NCI-H345 treated with DMSO at 0.1 percent for 48 hours (cell line): ENCODE measurements at regions not wholly inside any gene's neighbourhood (a gene's known extent, or its start where the extent isn't known, plus 50 kb on each side); places are given as distances from the start of the nearest gene placed in this dataset.
"Not testable (repeated sequence)": the region's sequence is repeated elsewhere in the genome, so short reads cannot be mapped to it uniquely, and the experiment has no call there.

Experiments
- DNase-seq: peaks from one replicate; lab custom pipeline; 2025; ENCODE audit not compliant: unreplicated experiment; lab: John Stamatoyannopoulos, UW

- no peak for DNase-seq
Measured at GRCh38 chr3:105103139-105103538, 263.6 kb upstream of the ALCAM start.

GRCh38 chr3:105108823-105109222 lies 257.9 kb upstream of the ALCAM start:
- no peak for DNase-seq

- DNase-seq, result no peak
Measured at GRCh38 chr3:105118905-105119304, 247.8 kb upstream of the ALCAM start.

GRCh38 chr3:105119801-105120340 lies 246.8 kb upstream of the ALCAM start:
- no peak for DNase-seq

- no peak for DNase-seq
Measured at GRCh38 chr3:105130911-105131310, 235.8 kb upstream of the ALCAM start.

- DNase-seq, result no peak
Measured at GRCh38 chr3:105137911-105138310, 228.8 kb upstream of the ALCAM start.

- DNase-seq, result no peak
Measured at GRCh38 chr3:105139881-105140560, 226.7 kb upstream of the ALCAM start.

- no peak for DNase-seq
Measured at GRCh38 chr3:105140899-105141367, 225.8 kb upstream of the ALCAM start.

GRCh38 chr3:105144837-105145236 lies 221.9 kb upstream of the ALCAM start:
- DNase-seq, result no peak

- DNase-seq, result no peak
Measured at GRCh38 chr3:105145511-105145910, 221.2 kb upstream of the ALCAM start.

GRCh38 chr3:105149197-105149596 lies 217.5 kb upstream of the ALCAM start:
- DNase-seq, result not testable (repeated sequence)

- DNase-seq, result no peak
Measured at GRCh38 chr3:105152987-105153386, 213.7 kb upstream of the ALCAM start.

- no peak for DNase-seq
Measured at GRCh38 chr3:105154692-105155091, 212.0 kb upstream of the ALCAM start.

- no peak for DNase-seq
Measured at GRCh38 chr3:105157067-105157765, 209.5 kb upstream of the ALCAM start.

GRCh38 chr3:105157766-105158085 lies 209.0 kb upstream of the ALCAM start:
- no peak for DNase-seq

GRCh38 chr3:105158286-105158685 lies 208.4 kb upstream of the ALCAM start:
- DNase-seq, result no peak

- DNase-seq, result no peak
Measured at GRCh38 chr3:105162448-105162847, 204.3 kb upstream of the ALCAM start.

GRCh38 chr3:105166893-105167292 lies 199.8 kb upstream of the ALCAM start:
- DNase-seq, result no peak

GRCh38 chr3:105170423-105170822 lies 196.3 kb upstream of the ALCAM start:
- DNase-seq, result no peak

GRCh38 chr3:105174017-105174615 lies 192.6 kb upstream of the ALCAM start:
- DNase-seq, result peak; percentile 74

GRCh38 chr3:105177576-105177975 lies 189.1 kb upstream of the ALCAM start:
- no peak for DNase-seq

GRCh38 chr3:105187344-105187743 lies 179.4 kb upstream of the ALCAM start:
- no peak for DNase-seq
